Mesodermal cell (in vitro differentiated cells): ENCODE measurements at regions not wholly inside any gene's neighbourhood (a gene's known extent, or its start where the extent isn't known, plus 50 kb on each side); places are given as distances from the start of the nearest gene placed in this dataset.
"Not testable (repeated sequence)": the region's sequence is repeated elsewhere in the genome, so short reads cannot be mapped to it uniquely, and the experiment has no call there.

ENCODE experiments used
- H3K27ac ChIP-seq: 2 replicates; pipeline ENCODE4 v1.7.0; 2013; ENCODE audit warnings: mild to moderate bottlenecking, low read depth, low read length, moderate library complexity; ENCODE audit not compliant: severe bottlenecking
- H3K36me3 ChIP-seq: 2 replicates; pipeline ENCODE4 v1.7.1; 2013; ENCODE audit warnings: mild to moderate bottlenecking, low read length, moderate library complexity; ENCODE audit not compliant: control insufficient read depth, insufficient read depth
- H3K4me1 ChIP-seq: one replicate; pipeline ENCODE4 v1.7.1; 2013; ENCODE audit warnings: mild to moderate bottlenecking, low read length; ENCODE audit not compliant: insufficient read depth, control insufficient read depth, poor library complexity, severe bottlenecking
- H3K4me3 ChIP-seq: 2 replicates; pipeline ENCODE4 v1.7.0; 2013; ENCODE audit warnings: low read length, control low read depth, mild to moderate bottlenecking; ENCODE audit not compliant: insufficient read depth, poor library complexity, severe bottlenecking; ENCODE audit errors: extremely low read depth
- H3K9me3 ChIP-seq: 2 replicates; pipeline ENCODE4 v1.7.1; 2013; ENCODE audit warnings: mild to moderate bottlenecking, low read length, moderate library complexity; ENCODE audit not compliant: control insufficient read depth
- WGBS, 2 experiments: methylation state at CpG; one replicate each; pipeline ENCODE4 v1.1.5; 2013; ENCODE audit warnings: missing lambda C conversion rate in 2 of 2; ENCODE audit not compliant: insufficient coverage in 2 of 2; 5-methylcytosine and 5-hydroxymethylcytosine counted together

DNA sequence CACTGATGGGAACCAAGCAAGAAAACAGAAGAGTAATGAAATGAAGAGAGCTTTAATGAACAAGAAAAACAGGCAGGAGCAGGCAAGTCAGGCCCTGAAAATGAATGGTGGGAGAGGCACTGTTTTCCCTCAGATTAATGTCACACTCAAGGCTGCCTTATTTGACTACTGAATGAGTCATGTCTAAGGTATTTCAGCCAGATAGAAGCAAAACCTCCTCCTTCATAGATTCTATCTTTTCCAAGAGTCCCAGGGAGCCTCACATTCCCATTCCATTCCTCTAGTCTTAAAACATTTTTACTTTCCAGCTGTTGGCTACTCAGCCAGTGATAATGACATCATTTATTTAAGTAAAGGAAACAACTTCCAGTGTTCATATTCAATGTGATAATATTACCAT is 228.4 kb upstream of the NRIP1 start:
- peaks cover 17% of the 10 kb centered on the region for H3K4me1 ChIP-seq
- peak overlapping the region; percentile 95 for H3K27ac ChIP-seq
- no peaks in the 10 kb centered on the region for H3K36me3 ChIP-seq
- peaks cover 4% of the 10 kb centered on the region for H3K9me3 ChIP-seq
- H3K4me3 ChIP-seq = no peak overlapping the region

- no peak overlapping the region for H3K27ac ChIP-seq
- WGBS, 2 experiments = 87 to 100% methylated on average over 1 to 2 of the region's 2 CpGs
- peaks cover 14% of the 10 kb centered on the region for H3K9me3 ChIP-seq
- peaks cover 17% of the 10 kb centered on the region for H3K4me1 ChIP-seq
- no peaks in the 10 kb centered on the region for H3K36me3 ChIP-seq
- H3K4me3 ChIP-seq = no peak overlapping the region
Observed at GRCh38 chr21:15295875-15296274, 231.1 kb upstream of the NRIP1 start.

GRCh38 chr21:15297824-15298223 is 233.0 kb upstream of the NRIP1 start:
- Histone ChIP-seq H3K36me3 (no peaks in the 10 kb centered on the region), H3K27ac (no peak overlapping the region), H3K9me3 (peaks cover 21% of the 10 kb centered on the region), H3K4me3 (no peak overlapping the region), H3K4me1 (peaks cover 3% of the 10 kb centered on the region)

DNA sequence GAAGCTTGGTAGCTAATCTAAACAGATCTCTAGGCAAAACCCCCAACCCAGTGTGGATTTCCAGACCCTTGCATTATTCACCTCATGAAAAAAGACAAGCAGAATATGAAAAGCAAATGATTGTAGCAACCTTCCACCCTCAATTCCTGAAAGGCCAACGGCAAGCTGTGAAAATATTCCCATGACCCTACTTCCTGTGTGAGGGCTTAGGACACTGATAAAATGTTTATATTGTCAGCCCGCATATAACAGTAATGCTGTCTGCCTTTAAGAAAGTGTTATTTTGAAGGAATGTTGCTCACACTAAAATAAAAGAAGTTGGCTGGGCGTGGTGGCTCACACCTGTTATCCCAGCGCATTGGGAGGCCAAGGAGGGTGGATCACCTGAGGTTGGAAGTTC is 233.5 kb upstream of the NRIP1 start:
- no peak overlapping the region for H3K27ac ChIP-seq
- H3K9me3 ChIP-seq = peaks cover 21% of the 10 kb centered on the region
- no peaks in the 10 kb centered on the region for H3K36me3 ChIP-seq
- H3K4me3 ChIP-seq = no peak overlapping the region
- no peaks in the 10 kb centered on the region for H3K4me1 ChIP-seq
- WGBS, 2 experiments = 81 to 100% methylated on average over 3 to 4 of the region's 4 CpGs

- H3K4me3 ChIP-seq, H3K4me1 ChIP-seq, H3K27ac ChIP-seq, H3K36me3 ChIP-seq: not testable (repeated sequence)
- 95% methylated on average over 3 of the region's 8 CpGs; no CpG with 5 or more reads in 1 of the 2 experiments for WGBS, 2 experiments
- H3K9me3 ChIP-seq = peaks cover 21% of the 10 kb centered on the region
Observed at GRCh38 chr21:15298755-15299154, 234.0 kb upstream of the NRIP1 start.

DNA sequence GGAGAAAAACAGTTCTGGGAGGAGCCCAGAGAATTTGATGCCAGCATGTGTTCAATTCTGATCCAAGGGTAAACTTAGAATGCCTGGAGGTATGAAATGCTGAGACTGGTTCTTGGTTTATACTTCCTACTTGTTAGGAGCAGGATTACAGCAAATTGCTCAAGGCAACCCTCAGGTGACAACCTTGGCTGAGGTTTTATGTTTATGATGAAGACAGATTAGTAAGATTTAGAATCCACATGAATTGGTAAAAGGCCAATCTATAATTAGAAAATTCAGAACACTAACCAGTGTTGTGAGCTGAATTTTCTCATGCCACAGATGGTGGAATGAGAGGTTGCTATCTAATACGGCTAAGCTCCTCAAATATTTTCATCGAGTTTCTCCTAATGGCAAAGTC is 235.3 kb upstream of the NRIP1 start:
- Histone ChIP-seq H3K27ac (no peak overlapping the region), H3K4me1 (no peaks in the 10 kb centered on the region), H3K9me3 (peaks cover 21% of the 10 kb centered on the region), H3K4me3 (no peak overlapping the region), H3K36me3 (no peaks in the 10 kb centered on the region)
- 90 to 100% methylated on average over 2 of the region's 2 CpGs for WGBS, 2 experiments

- 89 to 100% methylated on average over 3 of the region's 3 CpGs for WGBS, 2 experiments
- Histone ChIP-seq H3K4me3 (no peak overlapping the region), H3K9me3 (peaks cover 21% of the 10 kb centered on the region), H3K4me1 (no peaks in the 10 kb centered on the region), H3K36me3 (no peaks in the 10 kb centered on the region), H3K27ac (no peak overlapping the region)
Observed at GRCh38 chr21:15301014-15301413, 236.2 kb upstream of the NRIP1 start.

DNA sequence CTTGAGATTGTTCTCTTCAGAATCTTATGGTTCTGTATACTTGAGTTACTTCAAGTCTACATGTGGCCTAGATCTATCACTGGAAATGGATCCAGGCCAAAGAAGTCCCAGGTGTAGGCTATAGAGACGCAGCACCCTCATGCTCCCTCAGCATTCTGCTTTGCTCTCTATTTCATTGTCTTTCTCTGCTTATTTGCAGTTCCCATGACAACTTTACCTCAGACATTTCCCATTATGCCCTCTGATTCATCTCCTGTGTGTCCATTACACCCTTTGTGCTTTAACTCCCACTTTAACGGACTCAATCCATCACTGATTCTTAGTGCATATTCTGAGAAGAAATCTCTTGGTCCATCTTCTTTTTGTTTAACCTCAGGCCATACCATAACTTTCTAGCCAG is 236.9 kb upstream of the NRIP1 start:
- Histone ChIP-seq H3K4me3 (no peak overlapping the region), H3K4me1 (no peaks in the 10 kb centered on the region), H3K27ac (no peak overlapping the region), H3K36me3 (no peaks in the 10 kb centered on the region), H3K9me3 (peaks cover 21% of the 10 kb centered on the region)
- 90 to 91% methylated on average over 2 of the region's 2 CpGs for WGBS, 2 experiments

- Histone ChIP-seq H3K4me3 (no peak overlapping the region), H3K27ac (no peak overlapping the region), H3K36me3 (no peaks in the 10 kb centered on the region), H3K4me1 (no peaks in the 10 kb centered on the region), H3K9me3 (peaks cover 3% of the 10 kb centered on the region)
- 83% methylated on average over 1 of the region's 2 CpGs; no CpG with 5 or more reads in 1 of the 2 experiments for WGBS, 2 experiments
Observed at GRCh38 chr21:15306271-15306670, 241.5 kb upstream of the NRIP1 start.

DNA sequence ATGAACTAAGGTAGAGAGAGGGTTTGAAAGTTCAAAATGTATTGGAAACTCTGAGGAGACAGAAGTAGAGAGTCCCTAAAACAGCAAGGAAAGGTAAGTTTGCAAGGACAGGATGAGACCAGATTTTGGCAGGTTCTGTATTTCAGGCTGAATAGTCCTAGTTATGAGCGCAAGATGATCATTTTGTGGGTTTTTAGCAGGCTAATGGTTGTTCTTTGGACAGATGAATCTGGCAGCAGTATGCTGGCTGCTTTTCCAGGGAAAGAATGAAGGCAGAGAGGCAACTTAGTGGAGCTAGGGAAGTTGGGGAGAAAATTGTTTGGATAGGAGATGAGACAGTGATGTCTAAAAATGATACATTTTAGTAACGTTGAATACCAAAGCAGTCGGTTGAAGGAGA is 243.5 kb upstream of the NRIP1 start:
- Histone ChIP-seq H3K4me1 (no peaks in the 10 kb centered on the region), H3K4me3 (no peak overlapping the region), H3K36me3 (no peaks in the 10 kb centered on the region), H3K9me3 (no peaks in the 10 kb centered on the region), H3K27ac (no peak overlapping the region)
- WGBS, 2 experiments = 93 to 95% methylated on average over 3 of the region's 3 CpGs

- Histone ChIP-seq H3K4me3 (no peak overlapping the region), H3K9me3 (no peaks in the 10 kb centered on the region), H3K27ac (no peak overlapping the region), H3K4me1 (no peaks in the 10 kb centered on the region), H3K36me3 (no peaks in the 10 kb centered on the region)
- WGBS, 2 experiments = no CpG with 5 or more reads among the region's 4 CpGs
Observed at GRCh38 chr21:15309022-15309590, 244.3 kb upstream of the NRIP1 start.
